H1 (cell line): ENCODE measurements at regions not wholly inside any gene's neighbourhood (a gene's known extent, or its start where the extent isn't known, plus 50 kb on each side); places are given as distances from the start of the nearest gene placed in this dataset.

Experiments
- CTCF ChIA-PET: fragments of 300-600 bp; sonication (Branson Sonifier 250); formaldehyde crosslinking; loops from one replicate; lab custom pipeline; 2021; ENCODE audit not compliant: partially characterized antibody; lab: Charles Lee
- POLR2A ChIA-PET: fragments of 300-600 bp; sonication (Branson Sonifier 250); formaldehyde crosslinking; loops from one replicate; lab custom pipeline; 2021; ENCODE audit warnings: inconsistent platforms; ENCODE audit not compliant: partially characterized antibody; lab: Charles Lee
- DNase-seq, 2 experiments: peaks; one replicate each; pipeline versions ENCODE4 v3.0.0 to v3.0.0-alpha.2; 2010 to 2022; ENCODE audit warnings: low spot score in 2 of 2, low read depth in 1 of 2, mixed read lengths in 1 of 2
- FAIRE-seq: peaks from 2 replicates; lab custom pipeline; 2011; peaks lifted over from hg19 to GRCh38; lab: Jason Lieb, UNC
- H2AFZ ChIP-seq: 2 replicates; pipeline ENCODE4 v1.8.1; 2012; ENCODE audit warnings: low read length, inconsistent platforms
- H2AK5ac ChIP-seq: 2 replicates; pipeline ENCODE4 v1.6.1; 2013; ENCODE audit warnings: low read depth, low read length
- H2BK120ac ChIP-seq: replicated peaks from 2 replicates; pipeline ENCODE3; 2013; ENCODE audit warnings: low read depth, low read length, inconsistent platforms
- H2BK12ac ChIP-seq: 2 replicates; pipeline ENCODE4 v1.6.1; 2013; ENCODE audit warnings: low read depth, low read length
- H2BK15ac ChIP-seq: 2 replicates; pipeline ENCODE4 v1.6.1; 2013; ENCODE audit warnings: low read length
- H2BK20ac ChIP-seq: 2 replicates; pipeline ENCODE4 v1.6.1; 2013; ENCODE audit warnings: low read length
- H2BK5ac ChIP-seq: 2 replicates; pipeline ENCODE4 v1.6.1; 2013; ENCODE audit warnings: low read depth, low read length
- H3K14ac ChIP-seq: 2 replicates; pipeline ENCODE4 v1.6.1; 2013; ENCODE audit warnings: inconsistent platforms; ENCODE audit not compliant: insufficient read length
- H3K18ac ChIP-seq: 2 replicates; pipeline ENCODE4 v1.6.1; 2013; ENCODE audit warnings: low read length; ENCODE audit errors: extremely low read depth
- H3K23ac ChIP-seq: 2 replicates; pipeline ENCODE4 v1.6.1; 2013; ENCODE audit warnings: inconsistent platforms; ENCODE audit not compliant: insufficient read length
- H3K23me2 ChIP-seq: 2 replicates; pipeline ENCODE4 v1.6.1; 2013; ENCODE audit warnings: low read depth, low read length
- H3K27ac ChIP-seq: 2 replicates; pipeline ENCODE4 v1.6.1; 2011; ENCODE audit warnings: low read depth, low read length, inconsistent platforms
- H3K27me3 ChIP-seq, 4 experiments: replicated peaks in 1 of 4; 1 replicate in 1 of 4; 2 replicates in 3 of 4; pipeline versions ENCODE4 v1.6.1 to v1.8.1; 2011 to 2013; ENCODE audit warnings: low read length in 3 of 4, mild to moderate bottlenecking in 3 of 4, inconsistent platforms in 2 of 4, mixed read lengths in 2 of 4, moderate library complexity in 1 of 4; ENCODE audit not compliant: control insufficient read depth in 3 of 4, insufficient read depth in 3 of 4; ENCODE audit errors: extremely low read depth in 1 of 4
- H3K36me3 ChIP-seq, 4 experiments: 2 replicates each; pipeline versions ENCODE4 v1.6.1 to v1.8.1; 2011 to 2013; ENCODE audit warnings: mild to moderate bottlenecking in 4 of 4, low read length in 3 of 4, moderate library complexity in 2 of 4, control low read depth in 1 of 4, inconsistent platforms in 1 of 4; ENCODE audit not compliant: insufficient read depth in 4 of 4, control insufficient read depth in 2 of 4
- H3K4ac ChIP-seq: replicated peaks from 2 replicates; pipeline ENCODE3; 2013; ENCODE audit warnings: low read length, low read depth, mixed read lengths, inconsistent platforms; ENCODE audit not compliant: insufficient read length
- H3K4me1 ChIP-seq, 4 experiments: replicated peaks in 1 of 4; 1 replicate in 1 of 4; 2 replicates in 3 of 4; pipeline versions ENCODE4 v1.6.1 to v1.8.1; 2011 to 2013; ENCODE audit warnings: low read length in 3 of 4, inconsistent platforms in 2 of 4, mixed read lengths in 1 of 4; ENCODE audit not compliant: insufficient read depth in 4 of 4, control insufficient read depth in 3 of 4
- H3K4me2 ChIP-seq, 2 experiments: 2 replicates each; pipeline versions ENCODE4 v1.6.1 to v1.8.1; 2011 to 2013; ENCODE audit warnings: low read depth in 2 of 2, low read length in 2 of 2, control low read depth in 1 of 2, inconsistent platforms in 1 of 2, mild to moderate bottlenecking in 1 of 2; ENCODE audit not compliant: insufficient read depth in 1 of 2
- H3K4me3 ChIP-seq, 4 experiments: fragments of 200-600, 300-600 bp in 1 of 4; sonication (generic), shearing (Covaris generic), sonication (Bioruptor Twin) in 1 of 4; 2 replicates each; pipeline versions ENCODE4 v1.5.1 to v1.8.1; 2011 to 2016; ENCODE audit warnings: low read length in 4 of 4, low read depth in 3 of 4, control low read depth in 2 of 4, inconsistent platforms in 2 of 4, mild to moderate bottlenecking in 2 of 4, mixed read lengths in 1 of 4, moderate library complexity in 1 of 4; ENCODE audit not compliant: insufficient read depth in 2 of 4; ENCODE audit errors: extremely low read depth in 1 of 4
- H3K56ac ChIP-seq: replicated peaks from 2 replicates; pipeline ENCODE3; 2013; ENCODE audit warnings: low read depth, mild to moderate bottlenecking, mixed read lengths, low read length, inconsistent platforms; ENCODE audit not compliant: insufficient read length
- H3K79me1 ChIP-seq: 2 replicates; pipeline ENCODE4 v1.6.1; 2013; ENCODE audit warnings: low read depth, low read length, control low read depth
- H3K79me2 ChIP-seq, 2 experiments: 2 replicates each; pipeline versions ENCODE4 v1.6.1 to v1.8.1; 2012 to 2013; ENCODE audit warnings: low read length in 2 of 2, mild to moderate bottlenecking in 2 of 2, inconsistent platforms in 1 of 2; ENCODE audit not compliant: insufficient read depth in 2 of 2, control insufficient read depth in 1 of 2
- H3K9ac ChIP-seq, 4 experiments: replicated peaks in 1 of 4; 1 replicate in 1 of 4; 2 replicates in 3 of 4; pipeline versions ENCODE4 v1.6.1 to v1.8.1; 2011 to 2013; ENCODE audit warnings: low read depth in 3 of 4, low read length in 3 of 4, control low read depth in 2 of 4, mild to moderate bottlenecking in 2 of 4, moderate library complexity in 2 of 4, inconsistent platforms in 1 of 4; ENCODE audit errors: extremely low read depth in 1 of 4
- H3K9me3 ChIP-seq, 2 experiments: 2 replicates each; pipeline versions ENCODE4 v1.6.1 to v1.8.1; 2012 to 2013; ENCODE audit warnings: mild to moderate bottlenecking in 2 of 2, moderate library complexity in 2 of 2, control low read depth in 1 of 2, inconsistent platforms in 1 of 2, low read depth in 1 of 2, low read length in 1 of 2, mixed read lengths in 1 of 2; ENCODE audit not compliant: insufficient read depth in 2 of 2
- H4K20me1 ChIP-seq, 2 experiments: replicated peaks in 1 of 2; 2 replicates each; pipeline versions ENCODE3 to v1.8.1; 2011 to 2013; ENCODE audit warnings: inconsistent platforms in 2 of 2, low read length in 2 of 2, mild to moderate bottlenecking in 1 of 2; ENCODE audit not compliant: insufficient read depth in 2 of 2, control insufficient read depth in 1 of 2
- H4K5ac ChIP-seq: 2 replicates; pipeline ENCODE4 v1.6.1; 2013; ENCODE audit warnings: low read length, low read depth, mixed read lengths, inconsistent platforms; ENCODE audit not compliant: insufficient read length
- H4K8ac ChIP-seq: 2 replicates; pipeline ENCODE4 v1.8.0; 2013; ENCODE audit warnings: mild to moderate bottlenecking, moderate library complexity, low read length, inconsistent platforms; ENCODE audit not compliant: insufficient read depth; ENCODE audit errors: extremely low read depth
- H4K91ac ChIP-seq: replicated peaks from 2 replicates; pipeline ENCODE3; 2013; ENCODE audit warnings: low read length, mixed read lengths, inconsistent platforms; ENCODE audit not compliant: insufficient read length
- CHD2 ChIP-seq: IDR thresholded peaks from 2 replicates; pipeline ENCODE4 v1.6.1; 2012; ENCODE audit warnings: low read length, improper control_type of control experiment
- CTCF ChIP-seq, 3 experiments: IDR thresholded peaks; 1 replicate in 2 of 3; 2 replicates in 1 of 3; pipeline versions ENCODE4 v1.5.1 to v1.6.1; 2011; ENCODE audit warnings: low read length in 3 of 3, mild to moderate bottlenecking in 3 of 3, inconsistent platforms in 2 of 3, low read depth in 1 of 3, moderate library complexity in 1 of 3; ENCODE audit not compliant: insufficient read depth in 1 of 3; ENCODE audit errors: control extremely low read depth in 1 of 3
- WGBS, 2 experiments: shearing (Covaris generic) in 1 of 2; methylation state at CpG; one replicate each; pipeline versions ENCODE4 v1.1.6 to v1.1.7; 2013 to 2015; ENCODE audit warnings: low lambda C conversion rate in 2 of 2, mixed read lengths in 2 of 2, inconsistent platforms in 1 of 2, low coverage in 1 of 2, missing lambda C conversion rate in 1 of 2; ENCODE audit not compliant: insufficient replicate concordance in 2 of 2, insufficient coverage in 1 of 2, insufficient read length in 1 of 2; ENCODE audit errors: extremely low coverage in 1 of 2, missing lambda C conversion rate in 1 of 2; 5-methylcytosine and 5-hydroxymethylcytosine counted together

GRCh38 chrX:149371986-149372385, 133.1 kb downstream of the IDS start:
- Histone ChIP-seq H3K4me1 (no peaks in the 10 kb centered on the region), H3K27ac (no peak overlapping the region), H3K18ac (no peak overlapping the region), H4K91ac (no peak overlapping the region), H3K79me1 (no peaks in the 10 kb centered on the region), H3K4me3 (no peak overlapping the region), H3K9me3 (no peaks in the 10 kb centered on the region), H4K20me1 (no peaks in the 10 kb centered on the region), H4K8ac (no peak overlapping the region), H3K56ac (no peak overlapping the region), H2BK15ac (no peak overlapping the region), H3K23me2 (no peaks in the 10 kb centered on the region), H3K79me2 (no peaks in the 10 kb centered on the region), H2BK5ac (no peak overlapping the region), H3K9ac (no peak overlapping the region), H3K23ac (no peak overlapping the region), H3K4ac (no peak overlapping the region), H2BK120ac (no peak overlapping the region), H3K14ac (no peak overlapping the region), H3K27me3 (no peaks in the 10 kb centered on the region), H4K5ac (no peak overlapping the region), H3K36me3 (no peaks in the 10 kb centered on the region), H3K4me2 (no peak overlapping the region), H2AFZ (no peak overlapping the region), H2AK5ac (no peak overlapping the region), H2BK12ac (no peak overlapping the region), H2BK20ac (no peak overlapping the region)
- ChIA-PET POLR2A (no interaction called here), CTCF (interaction anchor here (0.8 to 1.1 kb wide), 3 partner anchors 12 to 66 kb away, joined by 3 to 4 read pairs (median 4); no protein-coding TSS in a partner anchor)
- no peak for DNase-seq
- FAIRE-seq = peak; percentile 52
- TF ChIP-seq CTCF (IDR thresholded peaks at IDR 0.05; ENCODE audit: control extremely low read depth in 1 of 3, insufficient read depth in 1 of 3, low read depth in 1 of 3, low read length in 3 of 3) (no peak), CHD2 (no peak)
- 94% methylated on average over 3 of the region's 3 CpGs; no CpG with 5 or more reads in 1 of the 2 experiments for WGBS, 2 experiments
